ENCODE measurements at regions not wholly inside any gene's neighbourhood (a gene's known extent, or its start where the extent isn't known, plus 50 kb on each side); places are given as distances from the start of the nearest gene placed in this dataset.

DNA sequence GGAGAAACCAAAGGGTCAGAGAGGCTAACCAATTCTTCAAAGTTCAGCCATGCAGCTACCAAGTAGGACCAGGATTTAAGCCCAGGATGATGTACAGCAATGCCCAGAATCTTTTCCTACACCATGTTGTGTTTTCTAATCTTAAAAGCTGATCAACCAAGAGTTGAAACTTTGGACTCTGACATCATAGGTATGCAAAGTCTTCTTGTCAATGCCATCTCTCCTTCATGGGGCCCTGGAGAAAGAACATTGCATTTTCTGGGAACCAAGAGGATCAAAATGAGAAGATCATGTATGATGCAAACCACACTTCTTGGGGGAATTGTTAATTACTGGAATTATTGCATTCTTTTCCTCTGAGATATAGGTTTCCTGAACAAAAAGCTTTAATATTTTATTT is 54.4 kb upstream of the XPA start:
- CTCF ChIA-PET: interaction anchor here (0.6 to 0.9 kb wide), 2 partner anchors 171 to 279 kb away, joined by 3 read pairs; partner anchors contain the start of gene TRMO
- Histone ChIP-seq H3K36me3 (ENCODE audit: control insufficient read depth in 2 of 2, insufficient read depth in 1 of 2, low read length in 2 of 2) (no peaks in the 10 kb centered on the region), H3K9me3 (ENCODE audit: control insufficient read depth, insufficient read depth, low read depth, low read length) (no peaks in the 10 kb centered on the region), H3K27ac (ENCODE audit: extremely low read depth, low read depth, low read length) (no peak overlapping the region), H3K4me1 (ENCODE audit: control insufficient read depth, insufficient read depth, low read length) (no peaks in the 10 kb centered on the region), H3K4me3 (ENCODE audit: low read depth, low read length) (no peak overlapping the region)
- TF ChIP-seq OVOL3 (tag by site-specific recombination; IDR thresholded peaks at IDR 0.05) (no peak), ZNF214 (tag by site-specific recombination; IDR thresholded peaks at IDR 0.05; ENCODE audit: borderline replicate concordance) (no peak), ZNF791 (tag by site-specific recombination; IDR thresholded peaks at IDR 0.05) (no peak), ZNF747 (tag by site-specific recombination; IDR thresholded peaks at IDR 0.05) (no peak), ZNF146 (tag by site-specific recombination; IDR thresholded peaks at IDR 0.05) (no peak), ZNF626 (tag by site-specific recombination; IDR thresholded peaks at IDR 0.05) (no peak), ZNF112 (tag by site-specific recombination; IDR thresholded peaks at IDR 0.05) (no peak), SP3 (tag by site-specific recombination; IDR thresholded peaks at IDR 0.05) (no peak), TRIM28 (IDR thresholded peaks at IDR 0.05; ENCODE audit: borderline replicate concordance, low read length) (no peak), ZNF670 (tag by site-specific recombination; IDR thresholded peaks at IDR 0.05; ENCODE audit: low read depth) (no peak), ZNF311 (tag by site-specific recombination; IDR thresholded peaks at IDR 0.05; ENCODE audit: borderline replicate concordance) (no peak), ZNF140 (tag by site-specific recombination; IDR thresholded peaks at IDR 0.05) (no peak), ZNF266 (tag by site-specific recombination; IDR thresholded peaks at IDR 0.05; ENCODE audit: low read depth) (no peak)
- TF ChIP-seq, protein P1, sequence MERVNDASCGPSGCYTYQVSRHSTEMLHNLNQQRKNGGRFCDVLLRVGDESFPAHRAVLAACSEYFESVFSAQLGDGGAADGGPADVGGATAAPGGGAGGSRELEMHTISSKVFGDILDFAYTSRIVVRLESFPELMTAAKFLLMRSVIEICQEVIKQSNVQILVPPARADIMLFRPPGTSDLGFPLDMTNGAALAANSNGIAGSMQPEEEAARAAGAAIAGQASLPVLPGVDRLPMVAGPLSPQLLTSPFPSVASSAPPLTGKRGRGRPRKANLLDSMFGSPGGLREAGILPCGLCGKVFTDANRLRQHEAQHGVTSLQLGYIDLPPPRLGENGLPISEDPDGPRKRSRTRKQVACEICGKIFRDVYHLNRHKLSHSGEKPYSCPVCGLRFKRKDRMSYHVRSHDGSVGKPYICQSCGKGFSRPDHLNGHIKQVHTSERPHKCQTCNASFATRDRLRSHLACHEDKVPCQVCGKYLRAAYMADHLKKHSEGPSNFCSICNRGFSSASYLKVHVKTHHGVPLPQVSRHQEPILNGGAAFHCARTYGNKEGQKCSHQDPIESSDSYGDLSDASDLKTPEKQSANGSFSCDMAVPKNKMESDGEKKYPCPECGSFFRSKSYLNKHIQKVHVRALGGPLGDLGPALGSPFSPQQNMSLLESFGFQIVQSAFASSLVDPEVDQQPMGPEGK (tag by site-specific recombination; IDR thresholded peaks at IDR 0.05): no peak
- TF ChIP-seq, protein P2, sequence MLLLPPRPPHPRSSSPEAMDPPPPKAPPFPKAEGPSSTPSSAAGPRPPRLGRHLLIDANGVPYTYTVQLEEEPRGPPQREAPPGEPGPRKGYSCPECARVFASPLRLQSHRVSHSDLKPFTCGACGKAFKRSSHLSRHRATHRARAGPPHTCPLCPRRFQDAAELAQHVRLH (tag by site-specific recombination; IDR thresholded peaks at IDR 0.05): no peak
- TF ChIP-seq, protein P3, sequence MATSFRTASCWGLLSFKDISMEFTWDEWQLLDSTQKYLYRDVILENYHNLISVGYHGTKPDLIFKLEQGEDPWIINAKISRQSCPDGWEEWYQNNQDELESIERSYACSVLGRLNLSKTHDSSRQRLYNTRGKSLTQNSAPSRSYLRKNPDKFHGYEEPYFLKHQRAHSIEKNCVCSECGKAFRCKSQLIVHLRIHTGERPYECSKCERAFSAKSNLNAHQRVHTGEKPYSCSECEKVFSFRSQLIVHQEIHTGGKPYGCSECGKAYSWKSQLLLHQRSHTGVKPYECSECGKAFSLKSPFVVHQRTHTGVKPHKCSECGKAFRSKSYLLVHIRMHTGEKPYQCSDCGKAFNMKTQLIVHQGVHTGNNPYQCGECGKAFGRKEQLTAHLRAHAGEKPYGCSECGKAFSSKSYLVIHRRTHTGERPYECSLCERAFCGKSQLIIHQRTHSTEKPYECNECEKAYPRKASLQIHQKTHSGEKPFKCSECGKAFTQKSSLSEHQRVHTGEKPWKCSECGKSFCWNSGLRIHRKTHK (tag by site-specific recombination; IDR thresholded peaks at IDR 0.05): no peak
- TF ChIP-seq, protein P4, sequence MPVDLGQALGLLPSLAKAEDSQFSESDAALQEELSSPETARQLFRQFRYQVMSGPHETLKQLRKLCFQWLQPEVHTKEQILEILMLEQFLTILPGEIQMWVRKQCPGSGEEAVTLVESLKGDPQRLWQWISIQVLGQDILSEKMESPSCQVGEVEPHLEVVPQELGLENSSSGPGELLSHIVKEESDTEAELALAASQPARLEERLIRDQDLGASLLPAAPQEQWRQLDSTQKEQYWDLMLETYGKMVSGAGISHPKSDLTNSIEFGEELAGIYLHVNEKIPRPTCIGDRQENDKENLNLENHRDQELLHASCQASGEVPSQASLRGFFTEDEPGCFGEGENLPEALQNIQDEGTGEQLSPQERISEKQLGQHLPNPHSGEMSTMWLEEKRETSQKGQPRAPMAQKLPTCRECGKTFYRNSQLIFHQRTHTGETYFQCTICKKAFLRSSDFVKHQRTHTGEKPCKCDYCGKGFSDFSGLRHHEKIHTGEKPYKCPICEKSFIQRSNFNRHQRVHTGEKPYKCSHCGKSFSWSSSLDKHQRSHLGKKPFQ (tag by site-specific recombination; IDR thresholded peaks at IDR 0.05): no peak
- TF ChIP-seq, protein P5, sequence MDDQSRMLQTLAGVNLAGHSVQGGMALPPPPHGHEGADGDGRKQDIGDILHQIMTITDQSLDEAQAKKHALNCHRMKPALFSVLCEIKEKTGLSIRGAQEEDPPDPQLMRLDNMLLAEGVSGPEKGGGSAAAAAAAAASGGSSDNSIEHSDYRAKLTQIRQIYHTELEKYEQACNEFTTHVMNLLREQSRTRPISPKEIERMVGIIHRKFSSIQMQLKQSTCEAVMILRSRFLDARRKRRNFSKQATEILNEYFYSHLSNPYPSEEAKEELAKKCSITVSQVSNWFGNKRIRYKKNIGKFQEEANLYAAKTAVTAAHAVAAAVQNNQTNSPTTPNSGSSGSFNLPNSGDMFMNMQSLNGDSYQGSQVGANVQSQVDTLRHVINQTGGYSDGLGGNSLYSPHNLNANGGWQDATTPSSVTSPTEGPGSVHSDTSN (CRISPR knock-in tag; IDR thresholded peaks at IDR 0.05): no peak
- POLR2A ChIA-PET: no interaction called here

DNA sequence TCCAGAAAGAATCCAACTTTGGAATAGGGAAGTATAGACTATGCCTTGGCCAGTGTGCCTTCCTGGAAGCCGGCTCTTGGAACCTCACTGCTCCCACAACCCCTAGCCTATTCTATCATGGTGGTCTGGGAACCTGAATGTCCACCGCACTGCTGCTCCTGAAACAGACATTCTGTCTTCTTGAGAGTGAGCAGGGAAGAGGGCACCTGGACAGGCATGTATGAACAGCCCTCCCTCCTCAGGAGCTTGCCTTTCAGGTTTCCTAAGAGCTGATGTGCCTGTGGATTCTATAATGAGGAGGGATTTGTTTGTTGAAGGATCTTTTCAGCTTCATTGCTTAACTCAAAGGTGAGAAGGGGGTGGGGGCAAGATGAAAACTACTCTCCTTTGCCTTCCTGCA is 55.1 kb upstream of the XPA start:
- Histone ChIP-seq H3K4me1 (ENCODE audit: control insufficient read depth, insufficient read depth, low read length) (no peaks in the 10 kb centered on the region), H3K27ac (ENCODE audit: extremely low read depth, low read depth, low read length) (no peak overlapping the region), H3K9me3 (ENCODE audit: control insufficient read depth, insufficient read depth, low read depth, low read length) (no peaks in the 10 kb centered on the region), H3K36me3 (ENCODE audit: control insufficient read depth in 2 of 2, insufficient read depth in 1 of 2, low read length in 2 of 2) (no peaks in the 10 kb centered on the region), H3K4me3 (ENCODE audit: low read depth, low read length) (no peak overlapping the region)
- ChIA-PET CTCF (interaction anchor here (0.9 kb wide), 1 partner anchor 170 kb away, joined by 3 read pairs; the partner anchor contains the start of gene TRMO), POLR2A (no interaction called here)
- no peak for TF ChIP-seq ZFHX2 (tag by site-specific recombination; conservative IDR thresholded peaks at IDR 0.05)
- no peak for TF ChIP-seq ZNF335 (tag by site-specific recombination; conservative IDR thresholded peaks at IDR 0.05)
- TF ChIP-seq, protein P6, sequence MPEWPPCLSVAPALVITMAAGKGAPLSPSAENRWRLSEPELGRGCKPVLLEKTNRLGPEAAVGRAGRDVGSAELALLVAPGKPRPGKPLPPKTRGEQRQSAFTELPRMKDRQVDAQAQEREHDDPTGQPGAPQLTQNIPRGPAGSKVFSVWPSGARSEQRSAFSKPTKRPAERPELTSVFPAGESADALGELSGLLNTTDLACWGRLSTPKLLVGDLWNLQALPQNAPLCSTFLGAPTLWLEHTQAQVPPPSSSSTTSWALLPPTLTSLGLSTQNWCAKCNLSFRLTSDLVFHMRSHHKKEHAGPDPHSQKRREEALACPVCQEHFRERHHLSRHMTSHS (tag by site-specific recombination; IDR thresholded peaks at IDR 0.05): no peak
- TF ChIP-seq OSR2 (tag by site-specific recombination; IDR thresholded peaks at IDR 0.05): no peak
- no peak for TF ChIP-seq ZNF223 (tag by site-specific recombination; IDR thresholded peaks at IDR 0.05)
- TF ChIP-seq ZXDB (tag by site-specific recombination; IDR thresholded peaks at IDR 0.05): no peak
- TF ChIP-seq, protein P1 (tag by site-specific recombination; IDR thresholded peaks at IDR 0.05): no peak
- TF ChIP-seq ZBTB8A (tag by site-specific recombination; IDR thresholded peaks at IDR 0.05): no peak
- TF ChIP-seq ZNF214 (tag by site-specific recombination; IDR thresholded peaks at IDR 0.05; ENCODE audit: borderline replicate concordance): no peak
- TF ChIP-seq SCRT2 (tag by site-specific recombination; IDR thresholded peaks at IDR 0.05): no peak
- no peak for TF ChIP-seq SCRT1 (tag by site-specific recombination; IDR thresholded peaks at IDR 0.05; ENCODE audit: borderline replicate concordance)
